ENCODE measurements at regions not wholly inside any gene's neighbourhood (a gene's known extent, or its start where the extent isn't known, plus 50 kb on each side); places are given as distances from the start of the nearest gene placed in this dataset.
"Not testable (repeated sequence)": the region's sequence is repeated elsewhere in the genome, so short reads cannot be mapped to it uniquely, and the experiment has no call there.

DNA sequence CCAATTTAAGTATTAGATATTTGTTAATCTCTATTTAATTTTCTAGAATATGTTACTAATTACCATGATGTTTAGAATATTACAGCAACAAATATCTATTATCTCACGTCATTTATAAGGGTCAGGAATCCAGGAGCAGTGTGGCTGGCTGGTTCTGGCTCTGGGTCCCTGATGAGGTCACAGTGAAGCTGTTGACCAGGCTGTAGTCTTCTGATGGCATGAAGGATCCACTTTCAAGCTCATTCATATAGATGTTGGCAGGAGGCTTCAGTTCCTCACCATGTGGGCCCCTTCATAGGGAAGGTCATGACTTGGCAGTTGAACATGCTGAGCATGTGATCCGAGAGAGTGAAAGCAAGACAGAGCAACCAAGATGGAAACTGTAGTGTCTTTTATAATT lies 375.6 kb downstream of the ATP23 start:
- no peak for TF ChIP-seq GATA1 (IDR thresholded peaks at IDR 0.05; ENCODE audit: low read depth, low read length)
- no peak for TF ChIP-seq POLR2A (IDR thresholded peaks at IDR 0.05; ENCODE audit: low read length)
- no peak for DNase-seq

DNA sequence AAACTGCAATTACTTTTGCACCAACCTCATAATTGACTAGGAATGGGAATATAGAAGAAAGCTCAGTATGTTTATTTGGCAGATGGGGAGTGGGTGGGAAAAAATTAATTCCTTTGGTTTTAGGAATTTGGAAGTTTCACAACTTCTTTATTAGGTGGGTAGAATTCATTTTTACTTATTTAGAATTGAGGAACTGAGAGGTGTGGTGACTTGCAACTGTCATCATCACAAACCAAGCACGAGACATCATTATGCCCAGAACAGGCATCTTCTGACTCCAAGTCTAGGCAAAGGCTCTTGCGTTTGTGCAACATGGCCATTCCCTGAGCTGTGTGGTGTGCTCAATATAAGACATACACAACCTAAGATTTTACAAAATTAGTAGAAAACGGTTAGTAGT lies 380.0 kb downstream of the ATP23 start:
- no peak for DNase-seq
- TF ChIP-seq GATA1 (IDR thresholded peaks at IDR 0.05; ENCODE audit: low read depth, low read length) (no peak), POLR2A (IDR thresholded peaks at IDR 0.05; ENCODE audit: low read length) (no peak)

DNA sequence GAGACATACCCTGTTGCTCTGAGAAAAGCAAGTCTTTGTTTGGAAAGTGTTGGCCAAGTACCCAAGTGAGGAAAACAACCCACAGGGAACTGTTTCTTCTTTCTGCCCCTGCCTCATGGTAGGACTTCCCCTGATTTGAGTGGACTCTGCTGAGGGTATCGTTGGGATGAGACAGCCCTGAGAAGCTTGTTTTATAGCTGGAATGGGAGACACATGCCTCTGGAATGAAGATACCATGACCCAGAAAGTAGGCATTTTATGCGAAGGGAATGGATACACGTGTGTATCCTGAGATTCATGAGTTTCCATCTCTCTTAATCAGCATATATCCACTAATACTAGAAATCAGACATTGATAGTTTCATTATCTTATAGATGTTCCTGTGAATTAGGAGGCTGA lies 382.3 kb downstream of the ATP23 start:
- DNase-seq = no peak
- no peak for TF ChIP-seq POLR2A (IDR thresholded peaks at IDR 0.05; ENCODE audit: low read length)
- no peak for TF ChIP-seq GATA1 (IDR thresholded peaks at IDR 0.05; ENCODE audit: low read depth, low read length)

DNA sequence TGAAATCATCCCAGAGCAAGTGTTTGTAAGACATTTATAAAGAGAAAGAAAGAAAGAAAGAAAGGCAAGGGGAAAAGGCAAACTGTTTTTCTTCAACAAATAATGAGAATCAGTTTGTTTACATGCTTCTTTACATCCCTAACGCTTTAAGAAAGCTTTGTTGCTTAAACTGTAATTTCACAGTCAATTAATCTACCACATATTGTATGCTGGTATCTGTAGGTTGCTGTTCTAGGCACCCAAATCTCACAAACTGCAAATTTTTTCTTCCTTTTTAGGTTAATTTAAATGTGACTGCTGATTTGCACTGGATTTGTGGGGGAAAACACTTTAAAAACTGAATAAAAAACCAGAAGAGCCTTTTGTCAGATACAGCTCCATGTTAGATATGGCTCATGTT lies 384.2 kb downstream of the ATP23 start:
- no peak for DNase-seq
- TF ChIP-seq GATA1 (IDR thresholded peaks at IDR 0.05; ENCODE audit: low read depth, low read length) (no peak), POLR2A (IDR thresholded peaks at IDR 0.05; ENCODE audit: low read length) (no peak)

DNA sequence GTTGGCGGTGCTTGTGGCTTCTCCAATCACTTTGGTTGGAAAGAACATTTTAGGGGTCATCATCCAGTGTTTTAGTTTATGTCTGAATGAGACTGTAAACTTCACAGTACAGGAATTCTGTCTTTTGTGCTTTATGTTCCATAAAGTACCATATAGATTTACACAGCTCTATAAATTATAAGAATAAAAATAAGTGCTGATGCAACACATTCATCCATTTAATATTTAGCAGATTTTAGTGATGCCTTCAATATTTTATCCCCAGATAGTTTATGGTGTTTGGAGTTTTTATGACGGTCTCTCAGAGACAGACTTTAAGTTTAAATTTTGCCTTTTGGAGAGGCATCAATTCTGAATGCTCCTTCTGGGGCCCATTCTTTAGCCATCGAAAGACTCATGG lies 385.2 kb downstream of the ATP23 start:
- DNase-seq = no peak
- TF ChIP-seq GATA1 (IDR thresholded peaks at IDR 0.05; ENCODE audit: low read depth, low read length) (no peak), POLR2A (IDR thresholded peaks at IDR 0.05; ENCODE audit: low read length) (no peak)

DNA sequence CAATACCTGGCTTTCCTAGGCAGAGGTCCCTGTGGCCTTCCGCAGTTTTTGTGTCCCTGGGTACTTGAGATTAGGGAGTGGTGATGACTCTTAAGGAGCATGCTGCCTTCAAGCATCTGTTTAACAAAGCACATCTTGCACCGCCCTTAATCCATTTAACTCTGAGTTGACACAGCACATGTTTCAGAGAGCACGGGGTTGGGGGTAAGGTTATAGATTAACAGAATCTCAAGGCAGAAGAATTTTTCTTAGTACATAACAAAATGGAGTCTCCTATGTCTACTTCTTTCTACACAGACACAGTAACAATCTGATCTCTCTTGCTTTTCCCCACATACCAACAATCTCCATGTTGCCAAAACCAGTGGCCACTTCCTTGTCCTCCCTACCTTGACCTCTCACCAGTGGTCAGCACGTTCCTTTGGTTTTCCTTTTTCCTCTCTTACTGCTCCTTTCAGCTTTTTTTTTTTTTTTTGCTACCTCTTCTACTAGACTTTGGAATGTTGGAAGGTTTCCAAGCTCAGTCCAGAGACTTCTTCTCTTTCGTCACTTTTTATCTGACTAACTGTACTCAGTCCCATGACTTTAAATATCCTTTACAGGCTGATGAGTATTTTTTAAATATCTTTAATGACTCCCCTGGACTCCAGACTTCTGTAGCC lies 395.3 kb downstream of the ATP23 start:
- not testable (repeated sequence) for DNase-seq

DNA sequence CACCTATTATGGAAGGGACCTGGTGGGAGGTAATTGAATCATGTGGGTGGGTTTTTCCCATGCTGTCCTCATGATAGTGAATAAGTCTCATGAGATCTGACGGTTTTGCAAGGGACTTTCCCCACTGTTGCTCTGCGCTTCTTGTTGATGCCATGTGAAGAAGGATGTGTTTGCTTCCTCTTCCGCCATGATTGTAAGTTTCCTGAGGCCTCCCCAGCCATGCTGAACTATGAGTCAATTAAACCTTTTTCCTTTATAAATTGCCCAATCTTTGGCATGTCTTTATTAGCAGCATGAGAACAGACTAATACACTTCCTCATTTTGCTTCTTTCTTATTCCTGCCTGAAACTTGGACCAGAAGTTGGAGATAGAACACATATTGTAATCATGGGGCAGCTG lies 396.2 kb downstream of the ATP23 start:
- DNase-seq = not testable (repeated sequence)

DNA sequence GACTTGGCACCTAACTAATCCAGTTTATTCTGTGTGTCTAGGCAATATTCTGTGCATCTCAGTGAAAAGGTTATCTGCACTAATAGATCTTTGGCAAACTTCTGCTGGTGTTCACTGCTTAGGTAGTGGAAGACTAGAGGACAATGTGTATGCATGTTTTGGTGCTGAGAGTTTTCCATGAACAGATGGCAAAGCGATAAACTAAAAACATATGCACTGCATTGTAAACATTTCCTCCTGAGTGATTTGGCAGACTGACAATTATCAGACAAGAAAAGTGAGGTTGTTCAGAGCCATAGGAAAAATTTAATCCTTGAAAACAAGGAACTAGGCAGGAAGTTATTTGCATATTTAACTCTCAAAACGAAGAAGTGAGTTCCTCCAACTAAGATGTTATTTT lies 400.4 kb downstream of the ATP23 start:
- no peak for TF ChIP-seq POLR2A (IDR thresholded peaks at IDR 0.05; ENCODE audit: low read length)
- TF ChIP-seq GATA1 (IDR thresholded peaks at IDR 0.05; ENCODE audit: low read depth, low read length) = no peak
- no peak for DNase-seq

DNA sequence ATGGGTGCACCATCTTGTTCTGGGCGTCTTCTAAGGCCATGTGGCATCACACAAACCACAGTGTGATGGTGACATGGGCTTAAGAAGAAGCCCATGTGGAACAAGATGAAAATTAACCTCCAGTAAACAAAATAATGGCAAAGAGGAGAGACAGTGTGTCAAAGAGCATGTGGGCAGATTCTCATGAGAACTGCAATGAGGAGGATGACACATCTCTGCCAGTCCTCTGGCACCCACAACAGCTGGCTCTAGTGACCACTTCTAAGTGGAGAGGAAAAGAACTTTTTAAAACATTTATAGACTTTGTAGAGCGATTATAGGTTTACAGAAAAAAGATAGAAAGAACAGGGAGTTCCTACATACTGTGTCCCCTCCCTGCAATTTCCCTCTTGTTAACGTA lies 401.4 kb downstream of the ATP23 start:
- DNase-seq = no peak
- TF ChIP-seq POLR2A (IDR thresholded peaks at IDR 0.05; ENCODE audit: low read length) (no peak), GATA1 (IDR thresholded peaks at IDR 0.05; ENCODE audit: low read depth, low read length) (no peak)

DNA sequence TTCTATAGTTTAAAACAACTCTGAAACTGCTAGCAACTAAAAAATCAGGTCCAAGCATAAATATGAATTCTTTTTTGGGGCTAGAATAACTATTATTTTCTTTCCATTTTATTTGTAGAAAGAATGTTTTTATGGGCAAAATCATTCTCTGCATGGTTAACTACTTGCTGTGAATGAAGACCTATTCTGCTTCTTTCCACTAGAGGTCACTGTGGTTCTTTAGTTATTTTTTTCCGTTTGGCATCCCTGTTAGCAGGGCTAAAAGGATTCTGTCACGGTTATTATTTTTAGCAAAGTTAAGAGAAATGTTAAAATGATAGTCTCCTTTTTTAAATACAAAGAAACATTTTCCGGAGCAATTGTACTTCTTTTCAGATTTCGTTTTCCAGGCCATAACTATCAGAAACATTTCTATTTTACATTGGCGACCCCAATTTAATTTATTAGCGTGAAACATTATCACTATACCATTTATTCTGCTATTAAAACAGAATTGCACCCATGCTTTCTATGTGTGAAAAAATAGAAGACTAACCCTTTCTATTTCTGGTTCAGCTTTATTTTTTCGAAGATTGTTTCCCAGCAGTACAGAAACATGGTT lies 404.8 kb downstream of the ATP23 start:
- TF ChIP-seq POLR2A (IDR thresholded peaks at IDR 0.05; ENCODE audit: low read length) (no peak), GATA1 (IDR thresholded peaks at IDR 0.05; ENCODE audit: low read depth, low read length) (no peak)
- DNase-seq = peak; percentile 47 to 55

DNA sequence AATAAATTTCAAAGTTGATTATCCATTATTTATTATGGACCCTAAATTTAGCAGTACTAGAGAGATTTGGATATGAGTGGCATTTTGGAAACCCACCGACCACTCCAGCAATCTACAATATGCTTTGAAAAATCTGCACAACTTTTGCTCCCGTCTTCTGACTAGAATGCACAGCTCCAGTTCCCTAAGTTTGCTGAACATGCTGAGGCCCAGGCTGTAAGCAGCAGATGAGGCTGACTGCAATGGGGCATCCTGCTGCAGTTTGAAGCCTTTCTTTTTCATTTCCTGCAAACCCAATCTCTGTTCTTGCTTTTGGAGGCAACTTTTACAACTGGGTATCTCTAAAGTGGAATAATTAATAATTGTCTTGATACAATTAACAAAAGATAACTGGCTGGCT lies 405.8 kb downstream of the ATP23 start:
- TF ChIP-seq POLR2A (IDR thresholded peaks at IDR 0.05; ENCODE audit: low read length) (no peak), GATA1 (IDR thresholded peaks at IDR 0.05; ENCODE audit: low read depth, low read length) (no peak)
- no peak for DNase-seq

DNA sequence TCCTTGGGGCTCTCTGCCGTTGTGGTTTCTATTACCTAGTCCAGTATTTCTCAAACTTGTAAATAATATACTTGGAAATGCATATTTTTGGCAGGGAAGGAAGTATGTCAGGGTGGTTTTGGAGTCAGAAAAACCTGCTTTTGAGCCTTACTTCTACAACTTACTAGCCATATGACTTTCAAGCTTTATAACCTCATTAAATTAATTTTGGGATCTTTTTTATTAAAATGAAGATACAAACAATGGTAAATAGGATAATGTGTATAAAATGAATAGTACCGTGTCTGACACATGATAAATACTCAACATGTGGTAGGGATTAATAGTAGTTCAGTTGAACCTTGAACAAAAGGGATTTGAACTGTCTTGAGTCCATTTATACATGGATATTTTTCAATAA lies 406.3 kb downstream of the ATP23 start:
- DNase-seq = no peak
- TF ChIP-seq GATA1 (IDR thresholded peaks at IDR 0.05; ENCODE audit: low read depth, low read length) (no peak), POLR2A (IDR thresholded peaks at IDR 0.05; ENCODE audit: low read length) (no peak)

DNA sequence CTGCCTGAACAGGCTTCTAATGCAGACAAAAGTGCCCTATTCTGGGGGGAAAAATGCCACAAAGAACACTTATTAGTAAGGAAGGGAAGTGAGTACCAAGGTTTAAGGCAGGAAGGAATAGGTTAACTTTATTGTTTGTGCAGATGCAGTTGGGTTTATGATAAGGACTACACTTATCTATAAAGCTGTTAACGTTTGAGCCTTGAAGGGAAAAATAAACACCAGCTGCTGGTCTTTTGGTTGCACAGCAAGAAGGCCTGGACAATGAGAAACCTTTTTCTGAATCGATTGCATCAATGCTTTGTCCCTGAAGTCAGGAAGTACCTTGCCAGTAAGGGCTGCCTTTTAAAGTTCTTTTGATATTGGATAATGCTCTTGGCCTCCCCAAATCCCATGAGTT lies 407.8 kb downstream of the ATP23 start:
- DNase-seq = no peak
- TF ChIP-seq POLR2A (IDR thresholded peaks at IDR 0.05; ENCODE audit: low read length) = no peak
- no peak for TF ChIP-seq GATA1 (IDR thresholded peaks at IDR 0.05; ENCODE audit: low read depth, low read length)

DNA sequence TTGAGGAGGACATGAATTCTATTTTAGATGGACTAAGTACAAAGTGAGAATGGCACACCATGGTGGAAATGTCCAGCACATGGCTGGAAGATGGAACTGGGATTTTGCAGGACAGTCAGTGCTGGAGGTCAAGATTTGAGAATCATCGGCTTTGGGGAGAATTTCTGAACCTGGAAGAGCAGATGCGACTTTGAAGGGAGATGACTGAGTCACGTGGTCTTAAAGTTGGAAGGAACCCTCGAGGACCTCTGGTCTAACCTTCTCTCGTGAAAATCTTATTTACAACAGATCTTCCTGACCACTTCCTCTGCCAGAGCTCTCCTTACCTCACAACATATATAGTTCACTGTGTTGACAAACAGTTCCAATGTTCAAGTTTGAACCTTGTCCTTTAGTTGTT lies 415.4 kb downstream of the ATP23 start:
- no peak for DNase-seq
- TF ChIP-seq POLR2A (IDR thresholded peaks at IDR 0.05; ENCODE audit: low read length) = no peak

DNA sequence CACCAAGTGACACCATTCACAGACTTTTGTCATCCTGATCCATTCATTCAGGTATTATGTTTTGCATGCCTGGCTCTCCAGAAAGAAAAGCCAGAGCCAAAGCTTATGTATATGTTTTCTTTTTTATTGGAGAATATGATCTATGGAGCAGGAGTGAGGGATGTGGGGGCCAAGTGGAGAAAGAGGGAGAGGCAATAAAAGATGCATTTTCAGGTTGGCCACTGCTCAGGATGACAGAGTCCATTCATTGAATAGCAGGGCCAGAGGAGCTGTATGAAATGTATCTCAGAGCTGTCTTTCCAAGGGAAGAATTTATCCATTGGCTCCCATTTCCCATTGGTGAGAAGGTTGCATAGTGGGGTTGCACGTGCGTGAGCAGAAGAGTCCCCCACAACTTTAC lies 416.1 kb downstream of the ATP23 start:
- no peak for DNase-seq
- TF ChIP-seq GATA1 (IDR thresholded peaks at IDR 0.05; ENCODE audit: low read depth, low read length) = no peak
- no peak for TF ChIP-seq POLR2A (IDR thresholded peaks at IDR 0.05; ENCODE audit: low read length)

DNA sequence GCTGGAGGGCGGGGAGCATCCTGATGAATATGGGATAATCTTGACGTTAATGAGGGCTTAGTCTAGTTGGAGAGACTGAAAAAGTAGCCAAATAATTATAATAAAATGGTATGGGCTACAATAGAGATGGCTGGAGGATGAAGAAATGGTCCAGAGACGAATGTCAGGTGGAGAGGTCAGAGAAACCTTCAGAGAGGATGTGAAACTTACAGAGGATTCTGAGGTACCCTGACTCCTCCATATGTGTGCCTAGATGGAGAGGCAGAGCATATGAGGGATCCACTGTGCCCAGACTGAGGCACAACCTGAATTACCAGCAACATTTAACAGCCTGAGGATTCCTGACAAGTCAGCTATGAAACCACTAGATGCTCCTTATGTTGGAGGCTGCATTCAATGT lies 417.0 kb downstream of the ATP23 start:
- TF ChIP-seq GATA1 (IDR thresholded peaks at IDR 0.05; ENCODE audit: low read depth, low read length) = no peak
- no peak for TF ChIP-seq POLR2A (IDR thresholded peaks at IDR 0.05; ENCODE audit: low read length)
- DNase-seq = no peak

All from erythroblast (primary cell).